Lung microvascular endothelial cell (primary cell): ENCODE measurements at regions not wholly inside any gene's neighbourhood (a gene's known extent, or its start where the extent isn't known, plus 50 kb on each side); places are given as distances from the start of the nearest gene placed in this dataset.
"Not testable (repeated sequence)": the region's sequence is repeated elsewhere in the genome, so short reads cannot be mapped to it uniquely, and the experiment has no call there.

Source experiments
- DNase-seq, 2 donors: peaks; one replicate each; pipeline versions ENCODE4 v3.0.0 to v3.0.0-alpha.2; 2010; ENCODE audit warnings: low read depth in 2 of 2

DNA sequence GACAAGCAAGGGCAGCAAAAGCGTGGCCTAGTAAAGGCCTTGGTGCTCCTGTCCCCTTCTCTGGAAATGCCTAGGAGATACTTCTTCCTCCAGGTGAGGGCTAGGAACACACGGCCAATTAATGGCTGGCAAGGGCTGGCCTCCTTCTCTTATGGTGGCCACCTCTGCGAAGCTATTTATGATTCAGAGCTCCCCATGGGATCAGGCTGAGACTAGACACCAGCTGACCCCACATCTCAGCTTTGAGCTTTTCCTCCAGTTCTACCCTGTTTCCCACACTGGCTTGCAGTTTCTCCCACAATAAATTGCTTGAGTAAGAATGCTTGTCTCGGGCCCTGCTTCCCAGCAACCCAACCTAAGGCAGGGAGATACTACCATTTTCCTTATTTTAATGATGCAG is 53.7 kb downstream of the CAMK2N1 start:
- DNase-seq, result no peak

- no peak for DNase-seq
Measured at GRCh38 chr1:20431176-20431460, 54.9 kb downstream of the CAMK2N1 start.

DNA sequence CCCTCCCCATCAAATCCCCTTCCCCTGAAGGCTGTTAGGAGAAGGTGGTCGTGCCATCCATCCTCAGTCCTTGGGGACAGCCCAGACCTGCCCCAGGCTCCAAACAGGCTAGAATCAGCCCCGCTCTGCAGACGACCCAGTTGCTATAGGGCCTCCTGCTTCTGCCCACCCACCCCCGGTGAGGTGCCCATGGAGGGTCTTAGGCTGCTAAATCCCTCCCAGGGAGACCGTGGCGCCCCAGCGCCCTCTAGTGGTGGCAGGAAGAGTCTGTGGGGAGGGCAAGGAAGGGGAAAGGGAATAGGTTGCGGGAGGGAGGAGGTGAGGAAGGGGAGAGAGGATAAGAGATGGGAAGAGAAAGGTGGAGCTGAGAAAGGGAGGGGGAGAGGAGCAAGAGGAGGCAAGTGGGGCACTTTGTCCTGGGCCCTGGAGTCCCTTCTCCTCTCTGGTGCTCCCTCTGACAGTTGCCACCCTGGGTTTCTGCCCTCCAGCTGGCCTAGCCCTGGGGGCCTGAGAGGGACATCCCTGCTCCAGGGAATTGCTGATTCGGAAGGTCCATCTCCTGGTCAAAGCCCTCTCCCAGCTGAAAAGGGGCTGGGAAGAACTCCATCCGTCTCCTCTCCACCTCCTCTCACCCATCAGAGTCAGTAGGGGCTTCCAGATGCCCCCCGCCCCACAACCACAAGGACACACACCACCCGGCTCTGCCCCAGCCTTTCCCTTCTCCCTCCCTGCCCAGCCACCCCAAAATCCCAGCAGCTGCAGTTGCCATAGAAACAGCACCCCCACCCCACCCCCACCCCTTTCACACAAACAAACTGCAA is 55.4 kb downstream of the CAMK2N1 start:
- DNase-seq, result peak; percentile 26 to 41

DNA sequence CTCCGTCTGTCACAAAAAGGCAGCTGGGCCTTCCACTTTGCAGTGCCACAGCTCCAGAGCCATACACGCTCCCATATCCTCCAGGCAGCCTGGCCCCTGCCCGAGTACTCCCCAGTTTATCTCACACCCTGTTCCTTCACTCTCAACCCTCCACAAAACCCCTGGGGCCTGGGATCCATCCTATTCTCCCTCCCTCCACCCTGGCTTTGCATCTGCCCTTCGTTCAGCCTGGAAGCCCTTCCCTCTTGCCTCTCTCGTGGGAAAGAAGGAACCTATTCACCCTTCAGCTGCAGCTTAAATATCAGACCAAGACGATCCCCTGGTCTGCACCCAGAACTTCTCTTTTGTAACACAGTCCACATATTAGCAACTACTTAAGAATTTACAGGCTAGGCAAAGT is 56.7 kb downstream of the CAMK2N1 start:
- no peak for DNase-seq

DNA sequence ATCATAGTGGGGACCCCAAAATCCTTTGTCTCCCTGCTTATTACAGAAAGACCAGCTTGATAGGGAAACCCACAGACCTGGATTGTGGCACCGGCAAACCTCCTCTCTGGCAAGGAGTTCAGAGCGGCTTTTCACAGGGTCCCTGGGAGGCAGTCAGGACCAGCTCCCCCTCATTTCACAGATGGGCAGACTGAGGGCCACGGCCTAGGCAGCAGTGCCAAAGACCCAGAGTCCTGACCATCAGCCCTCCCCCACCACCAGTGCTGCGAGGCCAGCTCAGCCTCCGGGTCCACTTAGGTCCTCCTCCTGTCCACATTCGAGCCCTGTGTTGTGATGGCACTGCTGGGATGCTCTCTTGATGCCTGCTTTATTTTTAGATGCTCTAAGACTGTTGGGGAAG is 57.2 kb downstream of the CAMK2N1 start:
- no peak for DNase-seq

DNA sequence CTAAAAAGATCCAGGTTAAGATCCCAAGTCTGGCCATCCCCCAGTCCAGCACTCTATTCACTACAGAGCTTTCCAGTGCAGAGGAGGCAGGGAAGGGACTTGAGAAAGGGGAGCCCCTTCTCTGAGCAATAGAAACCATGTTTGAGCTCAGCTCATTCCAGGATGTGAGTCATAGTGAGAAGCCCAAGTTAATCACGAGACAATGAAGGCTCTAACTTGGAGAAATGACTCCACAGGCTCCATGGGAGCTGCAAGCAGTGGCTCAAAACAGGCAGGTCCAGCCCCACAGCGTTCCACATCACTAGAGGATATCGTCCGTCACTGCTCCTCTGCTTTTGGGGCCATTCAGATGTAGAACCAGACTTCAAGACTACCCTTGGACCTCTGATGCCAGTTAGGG is 59.1 kb downstream of the CAMK2N1 start:
- peak in 1 of 2 donors; percentile 89 for DNase-seq

- no peak for DNase-seq
Measured at GRCh38 chr1:20426371-20426770, 59.6 kb downstream of the CAMK2N1 start.

- DNase-seq, result no peak
Measured at GRCh38 chr1:20425622-20426021, 60.4 kb downstream of the CAMK2N1 start.

DNA sequence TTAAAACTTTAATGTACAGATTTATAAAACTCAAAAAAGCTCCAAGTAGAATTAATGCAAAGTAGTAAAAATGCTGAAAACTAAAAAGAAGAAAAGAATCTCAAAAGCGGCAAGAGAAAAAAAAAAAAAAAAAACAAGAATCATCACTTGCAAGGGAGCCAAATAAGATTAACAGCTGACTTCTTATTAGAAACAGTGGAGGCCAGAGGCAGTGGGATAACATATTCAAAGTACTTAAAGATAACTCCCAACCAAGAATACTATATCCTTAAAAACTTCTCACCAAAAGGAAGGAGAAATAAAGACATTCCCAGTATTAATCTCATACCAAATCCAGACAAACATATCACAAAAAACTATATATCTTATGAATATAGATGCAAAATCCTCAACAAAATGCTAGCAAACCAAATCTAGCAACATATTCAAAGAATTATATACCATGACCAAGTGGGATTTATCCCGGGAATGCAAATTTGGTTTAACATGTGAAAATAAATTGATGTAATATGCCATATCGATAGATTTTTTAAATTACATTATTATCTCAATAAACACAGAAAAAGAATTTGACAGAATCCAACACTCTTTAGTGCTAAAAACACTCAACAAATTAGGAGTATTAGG is 62.7 kb downstream of the CAMK2N1 start:
- no peak for DNase-seq

DNA sequence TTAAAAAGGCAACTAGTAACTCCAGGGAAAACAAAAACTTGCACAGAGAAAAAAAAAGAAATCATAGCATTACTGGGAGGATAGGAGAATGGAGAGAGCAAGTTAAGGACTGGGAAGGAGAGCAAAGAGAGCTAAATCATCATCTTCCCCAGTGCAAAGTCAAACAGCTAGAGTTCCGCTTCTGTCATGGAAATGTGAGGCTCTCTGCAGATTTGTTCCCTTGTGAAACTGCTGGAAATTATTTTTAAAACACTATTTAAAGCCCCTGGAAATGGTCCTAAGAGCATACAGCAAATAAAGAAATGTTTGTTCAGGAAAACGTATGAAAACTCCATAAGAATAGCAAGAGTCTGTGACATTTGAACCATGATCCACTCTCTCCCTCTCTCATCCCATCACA is 64.6 kb downstream of the CAMK2N1 start:
- no peak for DNase-seq

DNA sequence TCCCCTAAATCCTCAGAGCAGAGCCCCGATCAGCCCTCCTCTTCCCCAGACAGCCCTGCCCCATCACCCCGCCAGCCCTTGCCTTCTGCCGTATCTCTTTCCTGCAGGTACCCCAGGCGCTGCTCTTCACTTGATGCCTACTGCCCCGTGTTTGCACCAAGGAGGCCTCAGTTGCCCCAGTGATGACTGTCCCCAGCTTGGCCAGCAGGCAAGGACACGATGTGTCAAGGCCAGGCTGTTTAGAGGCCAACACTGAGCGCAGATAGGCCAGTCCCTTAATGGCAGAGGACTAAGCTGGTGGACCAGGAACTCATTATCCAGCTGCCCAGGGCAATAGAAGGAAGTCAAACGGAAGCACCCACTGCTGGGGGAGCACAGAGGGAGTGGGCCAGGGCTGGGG is 68.4 kb downstream of the CAMK2N1 start:
- no peak for DNase-seq

DNA sequence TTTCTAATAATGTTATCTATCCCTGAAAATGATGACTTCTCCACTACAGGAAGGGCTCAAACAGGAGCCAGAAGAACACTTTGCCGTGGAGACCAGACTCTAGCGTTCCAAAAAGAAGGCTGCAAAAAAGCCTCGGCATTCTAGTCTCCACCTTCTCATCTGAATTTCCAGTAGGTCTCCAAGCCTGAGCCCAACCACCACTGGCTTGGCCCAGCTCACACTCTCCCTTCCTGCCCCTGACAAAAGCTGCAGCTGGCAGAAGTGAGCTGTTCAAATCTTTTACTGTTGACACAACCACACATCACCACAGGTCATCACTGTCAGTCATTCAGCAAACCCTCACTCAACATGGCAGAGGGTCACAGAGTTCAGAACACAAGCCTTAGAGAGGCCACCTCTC is 69.3 kb downstream of the CAMK2N1 start:
- DNase-seq, result no peak

DNA sequence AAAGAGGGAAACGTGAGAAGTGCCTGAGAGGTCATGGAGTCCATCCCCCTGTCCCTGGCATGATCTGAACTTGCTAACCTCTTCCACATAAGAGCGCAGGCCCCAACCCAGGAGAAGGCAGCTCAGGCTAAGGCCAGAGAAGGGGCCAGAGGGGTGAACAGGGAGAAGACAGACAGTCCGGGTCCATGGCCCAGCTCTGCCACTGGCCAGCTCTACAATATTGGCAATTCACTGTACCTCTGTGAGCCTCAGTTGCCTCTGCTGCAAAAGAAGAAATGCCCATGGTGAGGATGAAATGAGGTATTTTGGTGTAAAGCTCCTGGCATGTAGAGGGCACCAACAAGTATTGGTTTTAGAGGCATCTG is 72.3 kb downstream of the CAMK2N1 start:
- no peak for DNase-seq

GRCh38 chr1:20413136-20413775 is 72.8 kb downstream of the CAMK2N1 start:
- DNase-seq, result no peak

DNA sequence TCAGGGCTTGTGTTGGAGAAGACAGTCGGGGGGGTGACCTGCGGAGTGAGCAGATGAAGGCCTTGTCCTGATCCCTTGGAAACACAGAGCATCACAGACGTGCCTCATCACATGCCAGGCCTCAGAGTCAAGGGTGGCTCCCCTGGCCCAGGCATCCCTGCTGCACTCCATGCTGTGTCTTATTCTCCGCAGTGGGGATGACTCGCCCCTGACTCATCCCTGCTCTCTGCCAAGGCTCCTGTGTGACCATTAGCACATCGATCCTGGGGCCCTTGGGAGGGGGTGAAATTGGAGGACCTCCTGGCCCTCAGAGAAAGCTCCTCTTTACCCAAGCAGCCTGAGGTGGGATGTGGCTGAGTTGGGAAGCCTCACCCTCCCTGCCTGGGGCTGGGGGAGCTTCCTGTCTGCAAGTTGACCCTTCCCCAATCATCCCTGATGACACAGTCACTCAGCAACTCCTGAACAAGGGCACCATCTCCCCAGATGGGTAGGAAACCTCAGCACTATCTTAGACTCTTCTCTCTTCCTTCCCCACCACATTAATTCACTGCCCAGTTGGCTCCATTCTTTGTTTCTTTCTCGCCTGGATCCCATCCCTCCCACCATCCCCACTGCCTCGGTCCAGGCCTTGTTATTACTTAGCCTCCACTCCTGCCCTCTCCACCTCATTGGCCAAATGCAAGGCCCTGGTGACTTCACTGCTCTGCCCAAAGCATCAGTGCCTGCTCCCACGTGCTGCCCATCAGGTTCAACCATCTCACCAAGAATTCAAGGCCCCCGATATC is 74.6 kb downstream of the CAMK2N1 start:
- peak in 1 of 2 donors; percentile 54 for DNase-seq

GRCh38 chr1:20410503-20410902 is 75.5 kb downstream of the CAMK2N1 start:
- no peak for DNase-seq

DNA sequence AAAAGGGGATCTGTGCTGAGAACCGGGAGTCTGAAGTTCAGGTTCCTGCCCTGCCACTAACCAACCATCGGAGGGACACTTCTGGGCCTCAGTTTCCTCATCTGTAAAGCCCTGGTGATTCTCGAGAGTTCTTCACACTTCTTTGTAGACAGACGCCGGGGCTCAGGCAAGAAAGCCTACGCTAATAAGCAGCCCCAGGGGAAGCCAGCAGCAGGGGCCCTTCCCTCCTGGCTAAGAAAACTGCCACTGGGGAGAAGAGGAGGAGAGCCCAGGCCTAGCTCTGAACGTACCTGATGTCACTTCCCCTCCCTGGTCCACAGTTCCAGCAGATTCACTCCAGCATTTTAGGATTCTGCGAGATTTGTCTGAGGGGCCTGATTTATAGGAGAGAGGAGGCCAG is 76.0 kb downstream of the CAMK2N1 start:
- no peak for DNase-seq

DNA sequence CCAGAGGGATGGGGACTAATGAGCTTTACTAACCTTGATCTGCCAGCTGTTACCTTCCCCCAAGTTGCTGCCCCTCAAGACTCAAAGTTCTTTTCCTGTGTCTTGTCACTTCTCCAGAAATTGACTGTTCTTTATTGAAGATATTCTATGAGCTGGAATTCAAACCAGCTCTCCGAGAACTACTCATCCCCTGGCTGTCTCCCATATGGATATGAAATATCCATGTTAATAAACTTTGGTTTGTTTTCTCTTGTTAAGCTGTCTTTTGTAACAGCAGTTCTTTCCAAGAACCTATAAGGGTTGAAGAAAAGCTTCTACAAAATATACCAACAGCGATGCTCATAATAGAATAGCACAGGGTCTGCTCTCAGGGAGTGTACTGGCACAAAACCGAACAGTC is 77.0 kb downstream of the CAMK2N1 start:
- DNase-seq, result no peak

DNA sequence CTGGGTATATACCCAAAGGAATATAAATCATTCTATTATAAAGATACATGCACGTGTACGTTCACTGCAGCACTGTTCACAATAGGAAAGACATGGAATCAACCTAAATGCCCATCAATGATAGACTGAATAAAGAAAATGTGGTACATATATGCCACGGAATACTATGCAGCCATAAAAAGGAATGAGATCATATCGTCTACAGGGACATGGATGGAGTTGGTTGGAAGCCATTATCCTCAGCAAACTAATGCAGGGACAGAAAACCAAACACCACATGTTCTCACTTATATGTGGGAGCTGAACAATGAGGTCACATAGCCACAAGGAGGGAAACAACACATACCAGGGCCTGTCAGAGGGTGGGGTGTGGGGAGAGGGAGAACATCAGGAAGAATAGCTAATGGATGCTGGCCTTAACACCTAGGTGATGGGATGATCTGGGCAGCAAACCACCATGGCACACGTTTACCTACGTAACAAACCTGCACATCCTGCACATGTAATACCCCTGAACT is 77.8 kb downstream of the CAMK2N1 start:
- not testable (repeated sequence) for DNase-seq

GRCh38 chr1:20405893-20406604 is 80.0 kb downstream of the CAMK2N1 start:
- peak in 1 of 2 donors; percentile 49 for DNase-seq

DNA sequence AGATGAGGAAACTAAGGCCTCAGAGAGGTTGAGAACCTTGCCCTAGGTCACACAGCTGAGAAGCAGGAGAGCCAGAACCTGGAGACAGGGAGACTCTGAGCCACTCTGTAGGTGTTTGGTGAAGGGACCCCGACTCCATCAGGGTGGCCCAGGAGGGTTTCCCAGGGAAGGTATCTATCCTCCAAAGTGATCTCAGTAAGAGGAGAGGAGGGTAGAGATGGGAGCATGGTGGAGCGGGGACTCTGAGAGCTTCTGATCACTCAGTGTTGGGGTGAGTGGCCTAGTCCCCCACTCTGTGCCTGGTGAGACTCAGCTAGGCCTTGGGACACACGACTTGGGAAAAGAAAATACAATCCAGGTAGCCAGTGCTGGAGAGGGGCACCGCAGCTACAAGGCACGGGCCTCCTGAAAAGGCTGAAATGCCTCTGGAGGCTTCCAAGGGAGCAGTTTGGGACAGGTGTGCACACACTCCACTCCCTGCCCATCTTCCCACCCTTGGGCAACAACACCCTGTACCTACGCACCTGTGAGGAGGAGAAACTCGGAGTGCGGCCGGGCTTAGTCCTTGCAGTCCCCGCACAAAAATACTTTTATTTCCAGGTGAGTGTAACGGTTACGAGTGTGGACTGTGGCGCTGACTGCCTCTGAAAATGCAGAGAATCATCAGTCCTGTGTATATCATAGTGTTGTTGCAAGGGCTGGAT is 80.8 kb downstream of the CAMK2N1 start:
- DNase-seq, result no peak
